ENCODE measurements at regions not wholly inside any gene's neighbourhood (a gene's known extent, or its start where the extent isn't known, plus 50 kb on each side); places are given as distances from the start of the nearest gene placed in this dataset.

DNA sequence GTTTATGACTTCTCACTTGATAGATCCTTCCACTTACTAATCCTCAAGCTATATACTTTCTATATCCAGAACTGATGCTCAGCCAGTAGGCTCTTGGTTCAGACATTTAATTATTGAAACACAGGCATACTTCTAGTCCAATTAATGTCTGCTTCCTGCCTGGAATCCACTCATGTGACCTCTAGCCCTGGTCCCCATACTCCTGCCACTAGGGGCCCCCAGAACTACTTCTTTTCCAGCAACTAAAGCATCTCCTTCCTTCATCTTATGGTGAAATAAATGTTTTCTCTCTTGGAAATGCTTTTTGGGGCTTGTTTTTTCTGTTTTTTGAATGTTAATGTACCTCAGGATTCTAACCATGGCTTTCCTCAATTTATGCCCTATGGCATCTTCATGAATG is 527.6 kb downstream of the SATB2 start:
- H3K27ac Mint-ChIP-seq, result no peak overlapping the region
- ATAC-seq (no peak), DNase-seq (no peak)
- CTCF ChIA-PET, result no interaction called here
- H3K9me3 Mint-ChIP-seq (ENCODE audit: insufficient read depth), result no peaks in the 10 kb centered on the region
- H3K36me3 Mint-ChIP-seq (ENCODE audit: low read depth), result no peaks in the 10 kb centered on the region
- POLR2A ChIA-PET, result no interaction called here
- H3K4me3 Mint-ChIP-seq, result no peak overlapping the region
- H3K27me3 Mint-ChIP-seq (ENCODE audit: low read depth), result no peaks in the 10 kb centered on the region
- no peaks in the 10 kb centered on the region for H3K4me1 Mint-ChIP-seq (ENCODE audit: low read depth)

DNA sequence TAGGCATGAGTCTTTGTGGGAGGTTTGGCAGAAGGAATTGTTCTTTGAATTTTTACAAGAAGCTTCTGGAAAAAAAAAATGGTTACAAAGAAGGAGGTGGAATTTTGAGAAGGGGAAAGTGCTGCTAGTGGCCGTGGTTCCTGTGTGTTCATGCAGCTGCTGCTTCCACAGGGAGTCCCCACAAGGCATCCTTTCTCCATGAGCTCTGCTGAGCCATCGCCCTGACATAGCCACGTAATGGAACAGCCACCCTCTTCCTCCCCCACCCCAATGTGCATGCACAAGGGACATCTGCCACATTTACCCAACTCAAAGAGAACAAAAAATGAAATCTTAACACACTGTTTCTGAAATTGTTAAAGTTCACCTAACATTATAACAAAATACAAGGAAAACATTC is 529.7 kb downstream of the SATB2 start:
- ChIA-PET CTCF (no interaction called here), POLR2A (no interaction called here)
- no peaks in the 10 kb centered on the region for H3K36me3 Mint-ChIP-seq (ENCODE audit: low read depth)
- no peaks in the 10 kb centered on the region for H3K9me3 Mint-ChIP-seq (ENCODE audit: insufficient read depth)
- DNase-seq (no peak), ATAC-seq (no peak)
- H3K4me3 Mint-ChIP-seq, result no peak overlapping the region
- H3K4me1 Mint-ChIP-seq (ENCODE audit: low read depth), result no peaks in the 10 kb centered on the region
- H3K27ac Mint-ChIP-seq, result no peak overlapping the region
- H3K27me3 Mint-ChIP-seq (ENCODE audit: low read depth), result no peaks in the 10 kb centered on the region

DNA sequence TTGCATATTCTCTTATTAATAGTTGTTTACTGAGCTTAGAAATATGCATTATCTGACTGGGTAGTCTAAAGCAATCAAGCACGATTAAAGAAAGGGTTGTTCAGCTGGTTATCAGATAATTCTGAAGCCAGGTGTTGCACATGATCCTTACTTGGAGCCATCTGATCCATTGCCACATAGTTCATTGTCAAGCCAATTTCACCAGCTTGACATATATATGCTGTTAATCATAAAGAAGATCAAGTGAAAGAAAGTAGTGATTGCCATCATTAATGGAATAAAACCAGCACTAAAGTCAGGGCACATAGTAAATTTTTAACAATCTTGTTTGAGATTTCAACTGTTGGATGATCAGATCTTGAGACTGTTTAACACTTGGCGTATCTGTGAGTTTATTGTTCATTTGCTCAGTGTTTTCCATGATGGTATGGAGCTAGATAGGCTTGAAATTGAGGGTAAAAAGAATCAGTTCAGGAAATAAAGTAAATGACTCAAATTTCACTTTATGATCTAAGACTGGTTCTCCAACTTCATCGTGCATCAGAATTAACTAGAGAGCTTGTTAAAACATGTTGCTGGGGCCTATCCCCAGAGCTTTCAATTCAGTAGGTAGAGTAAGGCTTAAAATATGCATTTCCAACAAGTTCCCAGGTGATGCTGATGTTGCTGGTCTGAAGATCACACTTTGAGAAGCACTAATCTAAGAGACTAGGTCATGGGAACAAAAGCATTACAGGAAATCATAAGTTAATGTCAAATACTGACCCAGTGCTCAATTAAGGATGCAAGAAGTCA is 539.6 kb downstream of the SATB2 start:
- no peak for ATAC-seq
- POLR2A ChIA-PET, result no interaction called here

GRCh38 chr2:198917275-198917674 is 540.5 kb downstream of the SATB2 start:
- POLR2A ChIA-PET, result no interaction called here
- H3K4me3 Mint-ChIP-seq, result no peak overlapping the region
- no peaks in the 10 kb centered on the region for H3K27me3 Mint-ChIP-seq (ENCODE audit: low read depth)
- ATAC-seq, result no peak
- no peak overlapping the region for H3K27ac Mint-ChIP-seq
- CTCF ChIA-PET, result no interaction called here
- no peaks in the 10 kb centered on the region for H3K9me3 Mint-ChIP-seq (ENCODE audit: insufficient read depth)
- DNase-seq, result no peak
- no peaks in the 10 kb centered on the region for H3K36me3 Mint-ChIP-seq (ENCODE audit: low read depth)
- H3K4me1 Mint-ChIP-seq (ENCODE audit: low read depth), result no peaks in the 10 kb centered on the region

More for the DNA sequence above, 539.6 kb downstream of the SATB2 start:
- no peaks in the 10 kb centered on the region for H3K4me1 Mint-ChIP-seq (ENCODE audit: low read depth)
- no peaks in the 10 kb centered on the region for H3K9me3 Mint-ChIP-seq (ENCODE audit: insufficient read depth)
- no peaks in the 10 kb centered on the region for H3K36me3 Mint-ChIP-seq (ENCODE audit: low read depth)
- no peak overlapping the region for H3K4me3 Mint-ChIP-seq
- H3K27me3 Mint-ChIP-seq (ENCODE audit: low read depth), result no peaks in the 10 kb centered on the region
- CTCF ChIA-PET, result no interaction called here
- H3K27ac Mint-ChIP-seq, result no peak overlapping the region
- no peak for DNase-seq

DNA sequence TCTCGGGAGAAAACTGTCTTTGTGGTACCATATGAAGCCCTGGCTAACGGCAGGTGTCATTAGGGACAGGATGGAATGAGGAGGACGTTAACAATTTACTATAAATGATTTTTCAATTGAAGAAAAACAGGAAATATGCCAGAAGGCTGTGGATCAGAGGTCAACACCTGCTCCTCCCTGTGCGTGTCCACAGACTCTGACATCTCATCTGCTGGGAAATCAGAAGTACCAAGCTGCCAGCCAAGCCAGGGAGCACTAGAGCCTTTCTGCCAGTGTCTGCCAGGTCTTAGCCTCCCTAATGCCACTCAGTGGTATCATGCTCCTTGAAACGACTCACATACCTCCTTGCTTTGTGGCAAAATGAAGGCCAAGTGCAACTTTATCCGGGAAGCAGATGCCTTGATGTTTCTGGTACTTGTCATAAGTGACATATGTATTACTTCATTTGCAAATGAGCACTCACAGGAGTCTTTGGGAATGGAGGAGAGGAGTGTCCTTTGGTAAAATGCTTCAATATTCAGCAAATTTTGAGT is 541.1 kb downstream of the SATB2 start:
- no peaks in the 10 kb centered on the region for H3K36me3 Mint-ChIP-seq (ENCODE audit: low read depth)
- no peak overlapping the region for H3K27ac Mint-ChIP-seq
- no peak for DNase-seq
- H3K27me3 Mint-ChIP-seq (ENCODE audit: low read depth), result no peaks in the 10 kb centered on the region
- ATAC-seq, result no peak
- H3K9me3 Mint-ChIP-seq (ENCODE audit: insufficient read depth), result no peaks in the 10 kb centered on the region
- H3K4me3 Mint-ChIP-seq, result no peak overlapping the region
- no peaks in the 10 kb centered on the region for H3K4me1 Mint-ChIP-seq (ENCODE audit: low read depth)
- POLR2A ChIA-PET, result no interaction called here
- CTCF ChIA-PET, result no interaction called here

DNA sequence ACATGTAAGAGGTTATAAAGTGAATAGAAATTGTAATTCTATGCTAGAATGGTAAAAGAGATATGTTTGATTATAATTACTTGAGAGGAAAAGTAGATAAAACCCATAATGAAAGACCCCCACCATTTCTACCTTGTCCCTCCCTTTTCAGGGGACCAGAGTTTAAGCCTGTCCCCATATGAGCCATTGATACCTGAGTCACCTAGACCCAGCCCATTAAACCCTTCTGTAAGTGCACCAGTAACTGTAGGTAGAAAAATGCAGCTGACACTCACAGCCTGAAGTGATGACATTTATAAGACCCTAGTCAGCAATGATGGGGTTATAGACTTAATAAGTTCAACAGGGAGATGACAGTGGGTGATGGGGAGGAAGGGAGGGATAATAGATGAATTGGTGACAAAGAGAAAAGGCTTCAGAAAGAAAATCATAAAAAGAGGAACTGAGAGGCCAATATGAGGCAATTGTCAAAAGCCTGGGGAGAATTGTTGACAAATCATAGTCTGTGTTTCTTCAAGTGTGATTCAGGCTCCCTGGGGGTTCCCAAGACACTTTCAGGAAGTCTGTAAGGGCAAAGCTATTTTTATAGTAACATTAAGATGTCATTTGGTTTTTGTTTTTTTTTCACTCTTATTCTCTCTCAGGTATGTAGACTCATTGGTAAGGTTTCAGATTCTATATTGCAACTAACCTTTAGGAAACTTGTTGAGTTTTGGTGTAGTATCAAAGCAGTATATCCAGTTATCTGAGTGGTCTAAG is 544.2 kb downstream of the SATB2 start:
- ChIA-PET POLR2A (no interaction called here), CTCF (no interaction called here)
- no peak for ATAC-seq
- Mint-ChIP-seq H3K4me1 (ENCODE audit: low read depth) (no peaks in the 10 kb centered on the region), H3K27me3 (ENCODE audit: low read depth) (no peaks in the 10 kb centered on the region), H3K4me3 (no peak overlapping the region), H3K27ac (no peak overlapping the region), H3K9me3 (ENCODE audit: insufficient read depth) (no peaks in the 10 kb centered on the region), H3K36me3 (ENCODE audit: low read depth) (no peaks in the 10 kb centered on the region)
- no peak for DNase-seq

- ChIA-PET POLR2A (no interaction called here), CTCF (no interaction called here)
- Mint-ChIP-seq H3K27ac (no peak overlapping the region), H3K36me3 (ENCODE audit: low read depth) (no peaks in the 10 kb centered on the region), H3K4me3 (no peak overlapping the region), H3K27me3 (ENCODE audit: low read depth) (no peaks in the 10 kb centered on the region), H3K4me1 (ENCODE audit: low read depth) (no peaks in the 10 kb centered on the region), H3K9me3 (ENCODE audit: insufficient read depth) (no peaks in the 10 kb centered on the region)
- DNase-seq, result no peak
- no peak for ATAC-seq
These were observed 548.0 kb downstream of the SATB2 start for GRCh38 chr2:198909525-198910267.

DNA sequence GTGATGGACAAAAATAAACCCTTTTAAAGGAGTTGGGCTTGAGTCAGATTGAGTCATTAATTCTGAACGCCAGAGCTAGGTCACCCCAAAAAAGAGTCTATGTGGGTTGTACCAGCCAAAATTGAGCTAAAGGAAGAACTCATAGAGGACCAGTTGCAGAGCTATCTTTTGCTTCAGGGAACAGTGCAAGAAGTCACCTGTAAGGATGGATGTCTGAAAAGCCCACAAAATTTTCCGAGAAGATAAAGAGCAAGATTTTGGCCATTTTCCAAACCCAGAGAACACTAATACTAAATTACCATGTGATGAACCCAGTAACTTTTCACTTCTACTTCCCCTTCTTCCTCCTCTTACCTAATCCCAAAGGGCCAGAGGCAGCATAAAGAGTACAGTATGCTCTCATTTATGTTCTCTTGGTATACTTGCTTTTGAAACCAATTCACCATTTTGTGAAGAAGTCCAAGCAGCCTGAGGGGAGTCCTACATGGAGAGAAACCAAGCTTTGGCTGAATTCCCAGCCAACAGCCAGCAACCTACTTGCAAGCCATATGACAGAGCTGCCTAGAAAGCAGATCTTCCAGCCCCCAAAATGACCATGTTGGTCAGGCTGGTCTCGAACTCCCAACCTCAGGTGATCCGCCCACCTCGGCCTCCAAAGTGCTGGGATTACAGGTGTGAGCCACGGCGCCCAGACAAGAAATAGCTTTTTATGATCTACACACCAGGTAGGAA is 551.7 kb downstream of the SATB2 start:
- no peaks in the 10 kb centered on the region for H3K4me1 Mint-ChIP-seq (ENCODE audit: low read depth)
- H3K36me3 Mint-ChIP-seq (ENCODE audit: low read depth), result no peaks in the 10 kb centered on the region
- no peak for ATAC-seq
- H3K27ac Mint-ChIP-seq, result no peak overlapping the region
- no peaks in the 10 kb centered on the region for H3K9me3 Mint-ChIP-seq (ENCODE audit: insufficient read depth)
- ChIA-PET POLR2A (no interaction called here), CTCF (no interaction called here)
- no peak for DNase-seq
- H3K27me3 Mint-ChIP-seq (ENCODE audit: low read depth), result no peaks in the 10 kb centered on the region
- no peak overlapping the region for H3K4me3 Mint-ChIP-seq

GRCh38 chr2:198901894-198902293 is 555.8 kb downstream of the SATB2 start:
- CTCF ChIA-PET, result no interaction called here
- no peak for ATAC-seq

DNA sequence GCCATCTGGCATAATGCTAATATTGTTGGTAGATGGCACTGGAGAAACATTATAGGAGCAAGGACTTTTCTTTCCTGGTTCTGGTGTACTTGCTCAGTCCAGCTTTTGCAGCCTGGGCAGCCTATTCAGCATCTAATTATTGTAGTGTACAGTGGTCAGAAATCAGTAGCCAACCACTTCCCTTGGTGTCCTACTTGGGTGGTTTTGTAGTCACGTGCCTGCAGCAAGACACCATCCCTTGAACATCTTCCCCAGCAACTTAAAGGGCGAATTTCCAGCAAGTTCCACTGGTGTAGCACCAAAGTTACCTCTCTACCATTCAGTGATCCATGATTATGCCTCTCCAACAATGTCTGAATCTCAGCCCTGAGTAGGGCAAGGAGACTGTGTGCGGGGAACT is 557.6 kb downstream of the SATB2 start:
- ChIA-PET CTCF (no interaction called here), POLR2A (no interaction called here)
- Mint-ChIP-seq H3K27ac (no peak overlapping the region), H3K36me3 (ENCODE audit: low read depth) (no peaks in the 10 kb centered on the region), H3K4me1 (ENCODE audit: low read depth) (no peaks in the 10 kb centered on the region), H3K4me3 (no peak overlapping the region), H3K27me3 (ENCODE audit: low read depth) (no peaks in the 10 kb centered on the region), H3K9me3 (ENCODE audit: insufficient read depth) (no peaks in the 10 kb centered on the region)
- no peak for DNase-seq
- no peak for ATAC-seq

More at GRCh38 chr2:198901894-198902293, 555.8 kb downstream of the SATB2 start:
- no peaks in the 10 kb centered on the region for H3K9me3 Mint-ChIP-seq (ENCODE audit: insufficient read depth)
- no peaks in the 10 kb centered on the region for H3K36me3 Mint-ChIP-seq (ENCODE audit: low read depth)
- H3K4me1 Mint-ChIP-seq (ENCODE audit: low read depth), result no peaks in the 10 kb centered on the region
- H3K4me3 Mint-ChIP-seq, result no peak overlapping the region
- POLR2A ChIA-PET, result no interaction called here
- no peaks in the 10 kb centered on the region for H3K27me3 Mint-ChIP-seq (ENCODE audit: low read depth)
- no peak for DNase-seq
- H3K27ac Mint-ChIP-seq, result no peak overlapping the region

DNA sequence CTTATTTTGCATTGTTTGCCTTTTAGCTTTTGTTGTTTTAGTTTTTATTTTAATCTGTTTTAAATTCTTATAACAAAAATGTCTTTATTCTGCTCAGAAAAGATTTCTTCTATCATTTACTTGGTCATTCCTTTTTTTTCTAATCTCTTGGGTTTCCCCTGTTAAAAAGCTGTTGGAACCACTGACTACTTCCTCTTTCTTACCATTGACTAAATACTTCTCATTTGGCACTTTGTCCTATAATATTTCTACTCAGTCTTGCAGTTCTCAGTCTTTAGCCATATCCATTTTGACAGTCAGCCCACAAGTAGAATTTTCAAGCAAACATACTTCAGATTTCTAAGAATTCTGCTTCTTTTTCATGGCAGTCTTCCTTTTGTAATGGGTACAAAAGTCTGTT is 567.2 kb downstream of the SATB2 start:
- no peak for DNase-seq
- H3K27me3 Mint-ChIP-seq (ENCODE audit: low read depth), result no peaks in the 10 kb centered on the region
- H3K4me3 Mint-ChIP-seq, result no peak overlapping the region
- POLR2A ChIA-PET, result no interaction called here
- no peaks in the 10 kb centered on the region for H3K4me1 Mint-ChIP-seq (ENCODE audit: low read depth)
- H3K9me3 Mint-ChIP-seq (ENCODE audit: insufficient read depth), result no peaks in the 10 kb centered on the region
- H3K27ac Mint-ChIP-seq, result no peak overlapping the region
- no peak for ATAC-seq
- CTCF ChIA-PET, result no interaction called here
- no peaks in the 10 kb centered on the region for H3K36me3 Mint-ChIP-seq (ENCODE audit: low read depth)

GRCh38 chr2:198883604-198884003 is 574.1 kb downstream of the SATB2 start:
- DNase-seq, result no peak
- no peaks in the 10 kb centered on the region for H3K27me3 Mint-ChIP-seq (ENCODE audit: low read depth)
- ChIA-PET POLR2A (no interaction called here), CTCF (no interaction called here)
- H3K4me3 Mint-ChIP-seq, result no peak overlapping the region
- no peak overlapping the region for H3K27ac Mint-ChIP-seq
- ATAC-seq, result no peak
- H3K9me3 Mint-ChIP-seq (ENCODE audit: insufficient read depth), result no peaks in the 10 kb centered on the region
- H3K36me3 Mint-ChIP-seq (ENCODE audit: low read depth), result no peaks in the 10 kb centered on the region
- no peaks in the 10 kb centered on the region for H3K4me1 Mint-ChIP-seq (ENCODE audit: low read depth)

Measured in activated CD8-positive, alpha-beta T cell treated with anti-CD3 and anti-CD28 coated beads, Interleukin-2, amount 10 ng/mL, durations not matched to agents 7 days and 5 days (primary cell).